GM18499 (cell line): ENCODE measurements at regions not wholly inside any gene's neighbourhood (a gene's known extent, or its start where the extent isn't known, plus 50 kb on each side); places are given as distances from the start of the nearest gene placed in this dataset.

Source experiments
- ATAC-seq: cut with Tn5 transposase; IDR thresholded peaks from one replicate; pipeline ENCODE4 v1.9.1; 2021; ENCODE audit warnings: moderate number of reproducible peaks; ENCODE audit not compliant: insufficient read depth, unreplicated experiment

- no peak for ATAC-seq
Observed at GRCh38 chr13:106008540-106008939, 526.9 kb downstream of the EFNB2 start.

- no peak for ATAC-seq
Observed at GRCh38 chr13:106007156-106007555, 528.3 kb downstream of the EFNB2 start.

- ATAC-seq: no peak
Observed at GRCh38 chr13:106003651-106004050, 531.8 kb downstream of the EFNB2 start.

GRCh38 chr13:106001443-106001842 lies 534.0 kb downstream of the EFNB2 start:
- no peak for ATAC-seq

- no peak for ATAC-seq
Observed at GRCh38 chr13:105997581-105998550, 537.6 kb downstream of the EFNB2 start.

- ATAC-seq: no peak
Observed at GRCh38 chr13:105996391-105997025, 539.0 kb downstream of the EFNB2 start.

- no peak for ATAC-seq
Observed at GRCh38 chr13:105994340-105994739, 541.1 kb downstream of the EFNB2 start.

- no peak for ATAC-seq
Observed at GRCh38 chr13:105991622-105992277, 543.7 kb downstream of the EFNB2 start.

- no peak for ATAC-seq
Observed at GRCh38 chr13:105991131-105991530, 544.3 kb downstream of the EFNB2 start.

GRCh38 chr13:105990256-105990958 lies 545.1 kb downstream of the EFNB2 start:
- ATAC-seq: no peak

GRCh38 chr13:105984646-105985045 lies 550.8 kb downstream of the EFNB2 start:
- no peak for ATAC-seq

GRCh38 chr13:105984236-105984635 lies 551.2 kb downstream of the EFNB2 start:
- no peak for ATAC-seq

GRCh38 chr13:105982219-105982930 lies 553.1 kb downstream of the EFNB2 start:
- no peak for ATAC-seq

GRCh38 chr13:105979131-105980011 lies 556.1 kb downstream of the EFNB2 start:
- ATAC-seq: no peak

GRCh38 chr13:105974380-105974779 lies 561.1 kb downstream of the EFNB2 start:
- ATAC-seq: no peak

GRCh38 chr13:105972811-105973590 lies 562.5 kb downstream of the EFNB2 start:
- ATAC-seq: no peak

- ATAC-seq: no peak
Observed at GRCh38 chr13:105972306-105972721, 563.1 kb downstream of the EFNB2 start.

GRCh38 chr13:105971738-105972137 lies 563.7 kb downstream of the EFNB2 start:
- ATAC-seq: no peak
